Epithelial cell of proximal tubule (primary cell): ENCODE measurements at regions not wholly inside any gene's neighbourhood (a gene's known extent, or its start where the extent isn't known, plus 50 kb on each side); places are given as distances from the start of the nearest gene placed in this dataset.
A peak's percentile ranks its signal among the peaks of the same experiment; 100 is the strongest.
"Not testable (repeated sequence)": the region's sequence is repeated elsewhere in the genome, so short reads cannot be mapped to it uniquely, and the experiment has no call there.

Experiments used
- DNase-seq: peaks from one replicate; pipeline ENCODE4 v3.0.0-alpha.2; 2011; ENCODE audit warnings: low read depth
- H3K4me3 ChIP-seq: 2 replicates; pipeline ENCODE4 v1.5.1; 2011; ENCODE audit warnings: low read depth, mild to moderate bottlenecking, low read length
- CTCF ChIP-seq: conservative IDR thresholded peaks from 2 replicates; pipeline ENCODE4 v1.5.1; 2012; ENCODE audit warnings: low read depth, mild to moderate bottlenecking, low read length

GRCh38 chr4:27685947-27686346, 825.3 kb downstream of the STIM2 start:
- DNase-seq, result no peak
- H3K4me3 ChIP-seq, result no peak overlapping the region
- TF ChIP-seq CTCF, result no peak

DNA sequence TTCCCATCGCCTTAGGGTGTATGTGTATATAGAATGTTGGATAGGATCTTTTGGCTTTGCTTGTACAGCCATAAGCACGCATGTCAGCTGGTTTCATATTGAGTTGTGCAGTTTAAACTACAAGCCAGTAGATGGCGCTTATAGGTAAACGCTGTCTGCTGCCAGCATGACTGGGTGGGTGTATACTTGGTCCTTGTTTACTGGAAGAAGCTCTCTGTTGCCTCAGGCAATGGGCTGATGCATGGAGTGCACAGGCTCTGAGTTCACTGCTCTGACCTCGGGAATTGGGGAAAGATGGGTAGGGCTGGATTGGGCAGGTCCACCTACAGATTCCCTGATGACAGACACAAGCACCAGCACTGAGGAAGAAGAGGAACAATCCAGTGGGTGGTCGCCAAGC, 831.5 kb downstream of the STIM2 start:
- H3K4me3 ChIP-seq, result no peak overlapping the region
- DNase-seq, result peak; percentile 6
- peak; percentile 74 for TF ChIP-seq CTCF

GRCh38 chr4:27692868-27693634, 832.4 kb downstream of the STIM2 start:
- no peak for DNase-seq
- H3K4me3 ChIP-seq, result no peak overlapping the region
- TF ChIP-seq CTCF, result no peak

DNA sequence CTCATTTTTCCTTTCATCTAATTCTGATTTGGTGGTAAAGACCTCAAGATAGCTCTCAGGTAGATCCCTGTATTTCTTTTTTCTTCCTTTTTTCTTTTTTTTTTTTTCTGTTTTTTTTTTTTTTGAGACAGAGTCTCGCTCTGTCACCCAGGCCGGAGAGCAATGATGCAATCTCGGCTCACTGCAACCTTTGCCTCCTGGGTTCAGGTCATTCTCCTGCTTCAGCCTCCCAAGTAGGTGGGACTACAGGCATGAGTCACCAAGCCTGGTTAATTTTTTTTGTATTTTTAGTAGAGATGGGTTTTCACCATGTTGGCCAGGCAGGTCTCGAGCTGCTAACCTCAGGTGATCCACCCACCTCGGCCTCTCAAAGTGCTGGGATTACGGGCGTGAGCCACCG, 835.6 kb downstream of the STIM2 start:
- DNase-seq, result peak; percentile 16

GRCh38 chr4:27701606-27702005, 841.0 kb downstream of the STIM2 start:
- no peak for TF ChIP-seq CTCF
- no peak for DNase-seq
- no peak overlapping the region for H3K4me3 ChIP-seq

More for the DNA sequence above, 835.6 kb downstream of the STIM2 start:
- not testable (repeated sequence) for H3K4me3 ChIP-seq

GRCh38 chr4:27702730-27703431, 842.2 kb downstream of the STIM2 start:
- H3K4me3 ChIP-seq, result no peak overlapping the region
- peak; percentile 53 for TF ChIP-seq CTCF
- no peak for DNase-seq

- no peak for DNase-seq
- no peak for TF ChIP-seq CTCF
- no peak overlapping the region for H3K4me3 ChIP-seq
Observed at GRCh38 chr4:27703771-27704170, 843.1 kb downstream of the STIM2 start.
